ENCODE measurements at regions not wholly inside any gene's neighbourhood (a gene's known extent, or its start where the extent isn't known, plus 50 kb on each side); places are given as distances from the start of the nearest gene placed in this dataset.

DNA sequence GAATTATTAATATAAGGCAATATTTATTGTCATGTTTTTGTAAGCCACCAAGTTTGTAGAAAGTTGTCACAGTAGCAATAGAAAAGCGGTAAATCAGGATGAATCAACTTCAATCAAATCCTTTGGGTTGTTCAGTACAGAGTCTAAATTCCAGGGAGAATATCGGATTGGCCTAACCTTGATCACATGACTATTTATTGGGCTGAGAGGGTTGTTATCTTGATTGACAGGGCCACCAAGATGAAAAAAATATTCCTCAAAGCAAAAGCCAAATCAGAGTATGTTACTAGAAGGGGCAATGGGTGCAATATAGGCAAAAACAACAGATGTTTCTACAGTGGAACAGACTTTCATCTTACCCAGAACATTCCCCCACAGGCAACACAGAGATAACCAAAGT lies 270.0 kb downstream of the METTL4 start:
- Histone ChIP-seq H3K36me3 (replicated peaks in 1 of 2; ENCODE audit: control insufficient read depth in 2 of 2, insufficient read depth in 2 of 2, low read length in 2 of 2) (no peaks in the 10 kb centered on the region), H2BK120ac (ENCODE audit: low read depth, low read length) (no peak overlapping the region), H3K4me2 (ENCODE audit: insufficient read depth, low read length, poor library complexity, severe bottlenecking) (no peak overlapping the region), H3K23ac (ENCODE audit: low read depth, low read length, poor library complexity) (no peak overlapping the region), H3K9me3 (replicated peaks in 1 of 2; ENCODE audit: control insufficient read depth in 2 of 2, insufficient read depth in 1 of 2, low read depth in 1 of 2, low read length in 2 of 2) (no peaks in the 10 kb centered on the region), H3K4ac (ENCODE audit: low read length) (no peak overlapping the region), H3K27me3 (ENCODE audit: control insufficient read depth in 3 of 3, insufficient read depth in 3 of 3, low read depth in 1 of 3, low read length in 3 of 3) (no peaks in the 10 kb centered on the region), H3K18ac (ENCODE audit: low read length) (no peak overlapping the region), H3K14ac (ENCODE audit: low read length) (no peak overlapping the region), H2BK15ac (ENCODE audit: low read length) (no peak overlapping the region), H2BK5ac (ENCODE audit: low read length) (no peak overlapping the region), H3K9ac (ENCODE audit: low read depth, low read length, poor library complexity) (no peak overlapping the region), H4K91ac (ENCODE audit: low read depth, low read length, poor library complexity) (no peak overlapping the region), H2BK12ac (ENCODE audit: low read length) (no peak overlapping the region), H3K27ac (replicated peaks; ENCODE audit: low read length) (no peak overlapping the region), H2AFZ (ENCODE audit: low read length) (no peak overlapping the region), H2AK5ac (ENCODE audit: low read depth, low read length) (no peak overlapping the region), H4K8ac (ENCODE audit: low read depth, low read length) (no peak overlapping the region), H3K4me1 (ENCODE audit: control insufficient read depth in 2 of 2, insufficient read depth in 1 of 2, low read depth in 1 of 2, low read length in 2 of 2) (no peaks in the 10 kb centered on the region), H3K4me3 (ENCODE audit: low read length in 2 of 2) (no peak overlapping the region), H3K79me1 (ENCODE audit: low read depth, low read length) (no peaks in the 10 kb centered on the region)
- no CpG with 5 or more reads among the region's 2 CpGs for WGBS, 2 donors (ENCODE audit: extremely low coverage in 2 of 2, insufficient read length in 2 of 2, insufficient replicate concordance in 1 of 2)
- no peak for DNase-seq (ENCODE audit: low spot score)

DNA sequence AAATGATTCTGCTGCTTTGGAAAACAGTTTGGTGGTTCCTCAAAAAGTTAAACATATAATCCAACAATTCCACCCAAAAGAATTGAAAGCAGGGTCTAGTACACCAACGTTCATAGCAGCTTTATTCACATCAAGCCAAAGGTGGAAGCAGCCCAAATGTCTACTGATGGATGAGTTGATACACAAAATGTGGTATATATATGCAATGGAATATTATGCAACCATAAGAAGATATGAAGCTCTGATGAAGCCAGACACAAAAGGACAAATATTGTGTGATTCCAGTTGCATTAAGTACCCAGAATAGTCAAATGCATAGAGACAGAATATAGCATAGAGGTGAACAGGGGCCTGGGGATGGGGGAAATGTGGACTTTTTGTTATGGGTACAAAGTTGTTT lies 269.3 kb downstream of the METTL4 start:
- Histone ChIP-seq H3K27ac (replicated peaks; ENCODE audit: low read length) (no peak overlapping the region), H2BK12ac (ENCODE audit: low read length) (no peak overlapping the region), H3K36me3 (replicated peaks in 1 of 2; ENCODE audit: control insufficient read depth in 2 of 2, insufficient read depth in 2 of 2, low read length in 2 of 2) (no peaks in the 10 kb centered on the region), H3K4me2 (ENCODE audit: insufficient read depth, low read length, poor library complexity, severe bottlenecking) (no peak overlapping the region), H2AK5ac (ENCODE audit: low read depth, low read length) (no peak overlapping the region), H3K9me3 (replicated peaks in 1 of 2; ENCODE audit: control insufficient read depth in 2 of 2, insufficient read depth in 1 of 2, low read depth in 1 of 2, low read length in 2 of 2) (no peaks in the 10 kb centered on the region), H3K23ac (ENCODE audit: low read depth, low read length, poor library complexity) (no peak overlapping the region), H2BK120ac (ENCODE audit: low read depth, low read length) (no peak overlapping the region), H3K4me1 (ENCODE audit: control insufficient read depth in 2 of 2, insufficient read depth in 1 of 2, low read depth in 1 of 2, low read length in 2 of 2) (no peaks in the 10 kb centered on the region), H3K9ac (ENCODE audit: low read depth, low read length, poor library complexity) (no peak overlapping the region), H3K4me3 (ENCODE audit: low read length in 2 of 2) (no peak overlapping the region), H3K79me1 (ENCODE audit: low read depth, low read length) (no peaks in the 10 kb centered on the region), H4K8ac (ENCODE audit: low read depth, low read length) (no peak overlapping the region), H3K18ac (ENCODE audit: low read length) (no peak overlapping the region), H2BK5ac (ENCODE audit: low read length) (no peak overlapping the region), H2AFZ (ENCODE audit: low read length) (no peak overlapping the region), H3K14ac (ENCODE audit: low read length) (no peak overlapping the region), H3K27me3 (ENCODE audit: control insufficient read depth in 3 of 3, insufficient read depth in 3 of 3, low read depth in 1 of 3, low read length in 3 of 3) (no peaks in the 10 kb centered on the region), H2BK15ac (ENCODE audit: low read length) (no peak overlapping the region), H3K4ac (ENCODE audit: low read length) (no peak overlapping the region), H4K91ac (ENCODE audit: low read depth, low read length, poor library complexity) (no peak overlapping the region)
- no peak for DNase-seq (ENCODE audit: low spot score)
- WGBS, 2 donors (ENCODE audit: extremely low coverage in 2 of 2, insufficient read length in 2 of 2, insufficient replicate concordance in 1 of 2) = no CpG with 5 or more reads among the region's 1 CpG

DNA sequence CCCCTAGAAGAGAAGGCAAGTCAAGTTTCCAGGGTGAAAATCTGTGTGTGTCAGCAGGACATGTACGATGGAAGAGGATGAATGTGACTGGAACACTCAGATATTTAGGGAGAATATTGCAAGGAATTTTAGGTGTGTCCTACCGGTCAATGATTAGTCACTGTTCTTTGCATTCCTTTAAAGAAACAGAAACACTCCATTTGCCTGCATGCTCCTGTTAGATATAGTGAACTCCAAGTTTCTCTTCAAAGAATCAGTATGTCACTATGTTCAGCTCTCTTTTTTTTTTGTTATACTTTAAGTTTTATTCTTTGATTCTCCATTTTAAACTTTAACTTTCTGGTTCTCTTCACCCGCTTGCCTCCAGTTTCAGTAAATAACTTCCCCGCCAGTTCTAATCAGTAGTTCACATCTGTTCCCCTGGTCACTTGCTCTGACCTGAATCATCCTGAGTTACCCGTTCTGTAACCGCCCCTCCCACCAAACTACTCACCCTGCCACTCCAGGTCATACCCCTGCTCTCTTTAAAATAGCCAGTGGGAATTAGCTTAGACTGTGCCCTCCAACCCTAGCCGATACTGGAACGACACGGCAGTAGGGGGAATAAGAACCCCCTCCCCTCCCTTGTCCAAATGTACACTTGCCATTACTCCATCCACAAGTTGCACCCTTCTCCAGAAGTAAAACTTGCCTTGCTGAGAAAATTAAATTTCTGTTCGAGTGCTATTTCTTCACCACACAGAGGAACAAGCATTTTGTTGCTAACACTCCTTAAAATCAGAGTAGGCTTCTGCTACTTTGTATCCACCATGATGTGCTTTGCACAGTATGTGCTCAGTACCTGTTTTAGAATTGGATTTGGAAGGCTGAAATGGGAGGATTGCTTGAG lies 268.4 kb downstream of the METTL4 start:
- Histone ChIP-seq H2AFZ (ENCODE audit: low read length) (no peak overlapping the region), H3K36me3 (replicated peaks in 1 of 2; ENCODE audit: control insufficient read depth in 2 of 2, insufficient read depth in 2 of 2, low read length in 2 of 2) (no peaks in the 10 kb centered on the region), H3K27ac (replicated peaks; ENCODE audit: low read length) (no peak overlapping the region), H2AK5ac (ENCODE audit: low read depth, low read length) (no peak overlapping the region), H3K23ac (ENCODE audit: low read depth, low read length, poor library complexity) (no peak overlapping the region), H2BK15ac (ENCODE audit: low read length) (no peak overlapping the region), H3K9ac (ENCODE audit: low read depth, low read length, poor library complexity) (no peak overlapping the region), H3K18ac (ENCODE audit: low read length) (no peak overlapping the region), H3K4ac (ENCODE audit: low read length) (no peak overlapping the region), H3K4me2 (ENCODE audit: insufficient read depth, low read length, poor library complexity, severe bottlenecking) (no peak overlapping the region), H2BK12ac (ENCODE audit: low read length) (no peak overlapping the region), H2BK5ac (ENCODE audit: low read length) (no peak overlapping the region), H4K8ac (ENCODE audit: low read depth, low read length) (no peak overlapping the region), H3K14ac (ENCODE audit: low read length) (no peak overlapping the region), H2BK120ac (ENCODE audit: low read depth, low read length) (no peak overlapping the region), H4K91ac (ENCODE audit: low read depth, low read length, poor library complexity) (no peak overlapping the region), H3K9me3 (replicated peaks in 1 of 2; ENCODE audit: control insufficient read depth in 2 of 2, insufficient read depth in 1 of 2, low read depth in 1 of 2, low read length in 2 of 2) (no peaks in the 10 kb centered on the region), H3K27me3 (ENCODE audit: control insufficient read depth in 3 of 3, insufficient read depth in 3 of 3, low read depth in 1 of 3, low read length in 3 of 3) (no peaks in the 10 kb centered on the region), H3K4me3 (ENCODE audit: low read length in 2 of 2) (no peak overlapping the region), H3K4me1 (ENCODE audit: control insufficient read depth in 2 of 2, insufficient read depth in 1 of 2, low read depth in 1 of 2, low read length in 2 of 2) (no peaks in the 10 kb centered on the region), H3K79me1 (ENCODE audit: low read depth, low read length) (no peaks in the 10 kb centered on the region)
- no peak for DNase-seq (ENCODE audit: low spot score)
- WGBS, 2 donors (ENCODE audit: extremely low coverage in 2 of 2, insufficient read length in 2 of 2, insufficient replicate concordance in 1 of 2) = no CpG with 5 or more reads among the region's 10 CpGs

DNA sequence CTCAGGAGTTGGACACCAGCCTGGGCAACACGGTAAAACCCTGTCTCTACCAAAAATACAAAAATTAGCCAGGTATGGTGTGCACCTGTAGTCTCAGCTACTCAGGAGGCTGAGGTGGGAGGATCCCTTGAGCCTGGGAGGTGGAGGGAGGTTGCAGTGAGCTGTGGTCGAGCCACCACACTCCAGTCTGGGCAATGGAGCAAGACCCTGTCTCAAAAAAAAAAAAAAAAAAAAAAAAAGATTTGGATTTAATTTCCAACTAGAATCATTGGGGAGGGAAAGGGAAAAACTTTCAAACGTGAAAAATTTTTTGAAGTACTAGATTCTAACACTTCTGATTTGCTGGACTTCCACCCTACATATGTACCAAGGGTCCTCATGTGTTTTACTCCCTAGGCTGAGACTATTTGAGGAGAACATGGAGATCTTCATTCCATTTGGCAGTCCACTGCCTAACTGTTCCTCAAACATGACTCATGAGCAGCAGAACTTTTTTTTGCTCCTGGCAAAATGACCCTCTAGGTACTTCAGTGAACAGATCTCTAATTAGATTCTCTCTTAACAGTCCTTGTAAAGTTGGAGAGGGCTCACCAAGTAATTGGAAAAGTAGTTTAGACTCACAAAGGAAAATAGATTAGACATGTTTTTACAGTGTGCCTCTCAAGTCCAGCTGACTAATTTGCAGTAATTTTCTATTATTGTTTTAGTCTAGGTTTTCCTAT lies 267.6 kb downstream of the METTL4 start:
- H2AK5ac ChIP-seq (ENCODE audit: low read depth, low read length) = no peak overlapping the region
- no peak overlapping the region for H3K4me3 ChIP-seq (ENCODE audit: low read length in 2 of 2)
- H4K91ac ChIP-seq (ENCODE audit: low read depth, low read length, poor library complexity) = no peak overlapping the region
- no peak overlapping the region for H4K8ac ChIP-seq (ENCODE audit: low read depth, low read length)
- no peak overlapping the region for H3K27ac ChIP-seq (replicated peaks; ENCODE audit: low read length)
- no CpG with 5 or more reads among the region's 3 CpGs for WGBS, 2 donors (ENCODE audit: extremely low coverage in 2 of 2, insufficient read length in 2 of 2, insufficient replicate concordance in 1 of 2)
- H3K4me1 ChIP-seq (ENCODE audit: control insufficient read depth in 2 of 2, insufficient read depth in 1 of 2, low read depth in 1 of 2, low read length in 2 of 2) = no peaks in the 10 kb centered on the region
- H2BK120ac ChIP-seq (ENCODE audit: low read depth, low read length) = no peak overlapping the region
- no peak overlapping the region for H2BK12ac ChIP-seq (ENCODE audit: low read length)
- H3K18ac ChIP-seq (ENCODE audit: low read length) = no peak overlapping the region
- H3K27me3 ChIP-seq (ENCODE audit: control insufficient read depth in 3 of 3, insufficient read depth in 3 of 3, low read depth in 1 of 3, low read length in 3 of 3) = no peaks in the 10 kb centered on the region
- no peak overlapping the region for H2BK15ac ChIP-seq (ENCODE audit: low read length)
- DNase-seq (ENCODE audit: low spot score) = no peak
- no peak overlapping the region for H3K14ac ChIP-seq (ENCODE audit: low read length)
- H3K23ac ChIP-seq (ENCODE audit: low read depth, low read length, poor library complexity) = no peak overlapping the region
- H2BK5ac ChIP-seq (ENCODE audit: low read length) = no peak overlapping the region
- no peaks in the 10 kb centered on the region for H3K79me1 ChIP-seq (ENCODE audit: low read depth, low read length)
- no peak overlapping the region for H3K9ac ChIP-seq (ENCODE audit: low read depth, low read length, poor library complexity)
- no peak overlapping the region for H3K4ac ChIP-seq (ENCODE audit: low read length)
- no peaks in the 10 kb centered on the region for H3K36me3 ChIP-seq (replicated peaks in 1 of 2; ENCODE audit: control insufficient read depth in 2 of 2, insufficient read depth in 2 of 2, low read length in 2 of 2)
- H2AFZ ChIP-seq (ENCODE audit: low read length) = no peak overlapping the region
- no peaks in the 10 kb centered on the region for H3K9me3 ChIP-seq (replicated peaks in 1 of 2; ENCODE audit: control insufficient read depth in 2 of 2, insufficient read depth in 1 of 2, low read depth in 1 of 2, low read length in 2 of 2)
- H3K4me2 ChIP-seq (ENCODE audit: insufficient read depth, low read length, poor library complexity, severe bottlenecking) = no peak overlapping the region
